ENCODE measurements at regions not wholly inside any gene's neighbourhood (a gene's known extent, or its start where the extent isn't known, plus 50 kb on each side); places are given as distances from the start of the nearest gene placed in this dataset.

DNA sequence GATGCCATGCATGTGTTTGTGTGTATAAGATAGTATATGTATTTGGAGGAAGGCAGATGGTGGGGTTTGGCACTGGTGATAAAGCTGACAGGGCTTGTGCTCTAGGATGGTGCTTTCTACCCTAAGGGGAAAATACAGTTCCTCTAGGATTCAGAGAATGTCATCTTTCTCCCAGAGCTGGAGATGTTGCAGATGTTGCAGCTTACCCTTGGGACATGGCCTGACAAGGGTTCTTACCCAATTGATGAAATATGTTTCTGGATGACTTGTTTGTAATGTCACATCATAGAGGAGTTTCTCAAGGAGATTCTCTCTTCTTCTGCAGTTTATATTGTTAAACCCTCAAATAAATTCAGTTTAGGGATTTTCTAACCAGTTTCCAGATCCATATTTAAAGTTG is 52.5 kb upstream of the PITX2 start:
- DNase-seq (ENCODE audit: low read depth in 4 of 4, low spot score in 2 of 4), result no peak

DNA sequence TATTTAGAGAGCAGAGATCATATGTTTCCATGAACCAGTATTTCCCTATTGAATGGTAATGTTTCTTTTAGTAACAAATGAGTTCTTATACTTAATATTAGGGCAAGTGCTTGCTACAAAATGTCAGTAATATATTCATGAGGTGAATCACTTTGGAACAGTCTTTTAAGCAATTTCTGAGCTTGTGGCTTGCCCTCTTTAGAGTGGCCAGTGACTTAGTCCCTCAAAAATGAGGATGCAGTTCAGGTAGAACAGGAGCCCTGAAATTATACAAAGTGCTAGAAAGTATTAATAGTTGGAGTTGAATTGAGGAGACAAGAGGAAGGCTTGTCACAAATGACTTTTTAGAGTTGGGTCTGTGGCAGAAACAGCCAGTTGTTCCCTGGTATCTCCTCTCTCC is 53.4 kb upstream of the PITX2 start:
- DNase-seq (ENCODE audit: low read depth in 4 of 4, low spot score in 2 of 4), result no peak

DNA sequence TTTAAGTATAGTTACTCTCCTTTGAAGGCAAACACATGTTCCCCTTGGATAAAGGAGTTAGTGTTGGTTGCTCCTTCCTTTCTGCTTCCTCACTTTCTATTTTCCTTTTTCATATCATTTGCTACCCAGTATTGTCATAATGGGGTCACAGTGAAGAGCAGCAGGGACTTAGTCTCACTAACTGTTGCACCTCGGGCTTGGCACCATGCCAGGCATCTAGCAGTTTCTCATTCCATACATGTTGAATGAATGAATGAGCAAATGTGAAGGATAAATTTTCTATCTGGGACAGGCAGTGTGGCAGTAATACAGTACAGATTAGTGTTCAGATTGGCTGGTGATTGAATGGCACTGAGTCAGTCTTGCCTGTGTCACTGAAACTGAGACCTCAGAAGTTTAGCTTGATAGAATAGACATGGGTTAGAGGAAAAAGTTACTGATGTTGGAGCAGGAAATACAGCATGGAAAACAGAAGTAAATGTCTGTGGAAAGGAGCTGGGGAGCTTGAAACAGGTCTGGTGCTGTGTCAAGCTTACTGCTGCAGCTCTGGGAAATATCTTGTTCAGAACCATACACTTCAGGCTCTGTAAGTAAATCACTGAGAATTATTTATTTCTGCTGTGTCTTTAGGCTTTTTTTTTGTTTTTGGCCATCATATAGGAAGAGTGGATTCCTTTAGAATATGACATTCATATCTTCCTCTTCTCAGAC is 55.8 kb upstream of the PITX2 start:
- DNase-seq (ENCODE audit: low read depth in 4 of 4, low spot score in 2 of 4), result no peak

DNA sequence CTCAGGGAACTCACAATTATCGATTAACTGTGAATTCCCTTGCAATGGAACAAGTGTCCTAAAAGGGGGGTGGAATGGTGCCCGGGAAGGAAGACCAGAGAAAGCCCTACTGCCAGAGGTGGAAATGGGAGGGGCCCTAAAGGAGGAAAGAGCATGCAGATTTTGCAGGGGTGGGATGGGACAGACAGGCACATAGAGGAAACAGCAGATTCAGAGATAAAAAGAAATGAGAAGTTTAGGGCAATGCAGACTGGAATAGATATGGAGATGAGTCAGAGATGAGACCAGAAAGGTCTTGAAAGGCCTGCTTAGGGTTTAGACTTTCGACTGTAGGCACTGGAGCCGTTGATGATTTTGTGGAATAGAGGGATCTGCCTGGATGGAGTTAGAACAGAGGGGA is 57.4 kb upstream of the PITX2 start:
- DNase-seq (ENCODE audit: low read depth in 4 of 4, low spot score in 2 of 4), result no peak

- no peak for DNase-seq (ENCODE audit: low read depth in 4 of 4, low spot score in 2 of 4)
Observed at GRCh38 chr4:110681381-110681780, 58.5 kb upstream of the PITX2 start.

DNA sequence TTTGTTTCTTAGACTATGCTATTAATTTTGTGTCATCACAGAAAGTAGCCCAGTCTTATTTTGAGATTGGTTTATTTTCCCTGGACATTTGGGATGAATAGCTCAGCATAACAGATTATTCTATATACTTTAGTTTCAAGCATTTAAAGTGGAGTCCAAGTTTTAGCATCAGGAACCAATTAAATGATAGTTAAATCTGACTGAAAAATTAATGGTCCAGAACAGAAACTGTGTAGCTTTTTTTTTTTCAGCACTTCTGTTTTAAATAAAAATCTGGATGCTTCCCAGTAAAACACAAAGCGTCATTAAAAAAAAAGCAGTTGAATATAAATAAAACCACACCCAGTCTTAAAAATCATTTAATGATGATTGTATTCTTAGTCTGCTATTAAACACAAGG is 59.4 kb upstream of the PITX2 start:
- DNase-seq (ENCODE audit: low read depth in 4 of 4, low spot score in 2 of 4), result no peak

DNA sequence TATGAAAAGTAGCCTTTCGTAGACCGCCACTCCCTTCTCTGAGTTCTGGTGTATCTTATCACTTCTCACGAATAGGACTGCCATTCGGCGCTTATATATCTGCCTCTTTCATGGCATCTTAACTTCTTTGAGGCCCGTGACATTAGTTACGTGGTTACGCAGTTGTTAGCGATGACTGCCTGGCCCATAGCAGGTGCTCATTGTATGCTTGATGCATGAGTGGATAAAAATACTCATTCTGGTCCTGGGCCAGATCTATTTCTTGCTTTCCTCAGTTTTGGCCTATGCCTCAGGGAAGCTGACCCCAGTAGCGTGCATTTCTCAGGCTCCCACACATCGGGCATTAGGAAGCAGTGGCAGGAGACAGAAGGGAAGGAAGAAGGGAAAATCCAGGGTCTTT is 60.7 kb upstream of the PITX2 start:
- DNase-seq (ENCODE audit: low read depth in 4 of 4, low spot score in 2 of 4), result no peak

- no peak for DNase-seq (ENCODE audit: low read depth in 4 of 4, low spot score in 2 of 4)
Observed at GRCh38 chr4:110702326-110702725, 79.4 kb upstream of the PITX2 start.

GRCh38 chr4:110704748-110705439 is 82.0 kb upstream of the PITX2 start:
- DNase-seq (ENCODE audit: low read depth in 4 of 4, low spot score in 2 of 4), result no peak

- DNase-seq (ENCODE audit: low read depth in 4 of 4, low spot score in 2 of 4), result no peak
Observed at GRCh38 chr4:110705440-110705782, 82.5 kb upstream of the PITX2 start.

DNA sequence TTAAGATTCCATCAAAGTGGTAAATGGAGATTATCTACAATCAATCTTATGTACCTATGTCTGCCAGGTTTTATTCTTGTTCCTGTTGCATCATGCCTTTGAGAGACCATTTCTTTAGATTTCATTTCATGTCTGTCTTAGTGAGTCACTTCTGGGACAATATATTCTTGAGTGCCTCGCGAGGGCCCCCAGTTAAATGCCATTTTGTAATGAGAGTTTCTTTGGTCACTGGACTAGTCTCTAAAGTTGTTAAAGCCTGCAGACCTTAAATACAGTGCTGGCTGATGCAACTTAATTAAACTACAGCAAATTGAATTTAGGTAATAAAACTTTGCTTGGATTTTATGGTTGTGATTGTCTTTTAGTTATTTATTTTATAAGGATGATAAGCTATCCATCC is 87.2 kb upstream of the PITX2 start:
- no peak for DNase-seq (ENCODE audit: low read depth in 4 of 4, low spot score in 2 of 4)

DNA sequence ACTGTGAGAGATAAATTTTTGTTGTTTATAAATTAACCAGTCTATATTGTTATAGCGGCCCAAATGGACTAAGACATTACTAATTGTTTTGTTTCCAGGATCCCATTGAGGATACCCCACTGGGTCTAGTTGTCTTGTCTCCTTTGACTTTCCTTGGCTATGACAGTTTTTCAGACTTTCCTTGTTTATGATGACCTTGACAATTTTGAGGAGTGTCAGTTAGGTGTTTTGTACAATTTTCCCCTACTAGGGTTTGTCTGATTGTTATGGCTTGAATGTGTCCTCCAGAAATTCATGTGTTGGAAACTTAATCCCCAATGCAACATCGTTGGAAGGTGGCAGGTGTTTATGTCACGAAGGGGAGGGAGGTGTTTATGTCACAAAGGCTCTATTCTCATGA is 89.6 kb upstream of the PITX2 start:
- DNase-seq (ENCODE audit: low read depth in 4 of 4, low spot score in 2 of 4), result no peak

GRCh38 chr4:110730318-110730717 is 107.4 kb upstream of the PITX2 start:
- DNase-seq (ENCODE audit: low read depth in 4 of 4, low spot score in 2 of 4), result no peak

GRCh38 chr4:110733901-110734300 is 111.0 kb upstream of the PITX2 start:
- DNase-seq (ENCODE audit: low read depth in 4 of 4, low spot score in 2 of 4), result no peak

- DNase-seq (ENCODE audit: low read depth in 4 of 4, low spot score in 2 of 4), result no peak
Observed at GRCh38 chr4:110735686-110736085, 112.8 kb upstream of the PITX2 start.

GRCh38 chr4:110737931-110738330 is 115.1 kb upstream of the PITX2 start:
- DNase-seq (ENCODE audit: low read depth in 4 of 4, low spot score in 2 of 4), result no peak

GRCh38 chr4:110742143-110742542 is 119.3 kb upstream of the PITX2 start:
- DNase-seq (ENCODE audit: low read depth in 4 of 4, low spot score in 2 of 4), result no peak

GRCh38 chr4:110748071-110748470 is 125.2 kb upstream of the PITX2 start:
- DNase-seq (ENCODE audit: low read depth in 4 of 4, low spot score in 2 of 4), result no peak

- no peak for DNase-seq (ENCODE audit: low read depth in 4 of 4, low spot score in 2 of 4)
Observed at GRCh38 chr4:110751183-110751582, 128.3 kb upstream of the PITX2 start.

- no peak for DNase-seq (ENCODE audit: low read depth in 4 of 4, low spot score in 2 of 4)
Observed at GRCh38 chr4:110751986-110752385, 129.1 kb upstream of the PITX2 start.

GRCh38 chr4:110753466-110753865 is 130.6 kb upstream of the PITX2 start:
- DNase-seq (ENCODE audit: low read depth in 4 of 4, low spot score in 2 of 4), result no peak

GRCh38 chr4:110754716-110755115 is 131.8 kb upstream of the PITX2 start:
- DNase-seq (ENCODE audit: low read depth in 4 of 4, low spot score in 2 of 4), result no peak

DNA sequence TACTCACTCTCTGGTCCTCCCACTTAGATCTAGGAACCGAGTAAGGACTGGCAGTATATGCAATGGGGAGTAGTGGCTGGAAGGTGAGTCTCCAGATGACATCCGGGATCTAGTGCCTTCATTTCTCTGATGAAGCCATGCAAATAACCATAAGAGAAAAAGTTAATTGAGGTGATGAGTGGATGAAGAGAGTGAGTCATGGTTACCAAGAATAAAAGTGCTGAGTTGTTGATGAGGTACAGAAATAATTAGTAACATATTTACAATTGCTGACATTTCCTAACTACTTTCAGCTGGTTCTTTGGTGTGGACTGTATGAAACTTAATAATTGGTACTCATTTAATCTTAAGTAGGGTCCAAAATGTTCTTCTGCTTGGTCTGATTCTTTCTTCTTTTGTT is 146.7 kb upstream of the PITX2 start:
- no peak for DNase-seq (ENCODE audit: low read depth in 4 of 4, low spot score in 2 of 4)

Measured in left renal cortex interstitium (tissue), 4 donors.